IMR-90 (cell line): ENCODE measurements at regions not wholly inside any gene's neighbourhood (a gene's known extent, or its start where the extent isn't known, plus 50 kb on each side); places are given as distances from the start of the nearest gene placed in this dataset.

Experiments used
- CEBPB ChIP-seq: IDR thresholded peaks from 2 replicates; pipeline ENCODE4 v1.6.1; 2012; ENCODE audit warnings: low read depth, low read length, improper control_type of control experiment
- CTCF ChIP-seq: conservative IDR thresholded peaks from 2 replicates; pipeline ENCODE4 v1.5.1; 2012; ENCODE audit warnings: mild to moderate bottlenecking, low read depth, low read length, improper control_type of control experiment
- MXI1 ChIP-seq: IDR thresholded peaks from 2 replicates; pipeline ENCODE4 v1.6.1; 2012; ENCODE audit warnings: low read depth, mild to moderate bottlenecking, low read length, moderate library complexity, borderline replicate concordance
- POLR2A ChIP-seq: IDR thresholded peaks from 2 replicates; pipeline ENCODE4 v1.6.1; 2012; ENCODE audit warnings: mild to moderate bottlenecking, low read depth, low read length
- RFX5 ChIP-seq: IDR thresholded peaks from 2 replicates; pipeline ENCODE4 v1.8.0; 2012; ENCODE audit warnings: low read depth, mild to moderate bottlenecking, low read length, moderate library complexity
- SMC3 ChIP-seq: fragments of 150-350 bp; IDR thresholded peaks from 2 replicates; pipeline ENCODE4 v1.6.1; 2016; ENCODE audit warnings: low read depth, mild to moderate bottlenecking, antibody characterized with exemption, low read length, moderate library complexity

GRCh38 chr1:218080863-218081262 lies 204.2 kb upstream of the RRP15 start:
- TF ChIP-seq CTCF (no peak), CEBPB (no peak), RFX5 (no peak), POLR2A (no peak), MXI1 (no peak), SMC3 (no peak)
